DND-41 (cell line): ENCODE measurements at regions not wholly inside any gene's neighbourhood (a gene's known extent, or its start where the extent isn't known, plus 50 kb on each side); places are given as distances from the start of the nearest gene placed in this dataset.

Experiments used
- ATAC-seq: fragments of 200-7000 bp; cut with Tn5 transposase; 3 replicates; pipeline ENCODE4 v1.9.1; 2021; ENCODE audit warnings: low read depth; ENCODE audit not compliant: insufficient read depth
- DNase-seq: peaks from one replicate; pipeline ENCODE4 v3.0.0-alpha.2; 2020
- H2AFZ ChIP-seq: 2 replicates; pipeline ENCODE4 v1.6.0; 2012; ENCODE audit warnings: low read depth, low read length
- H3K27ac ChIP-seq: 2 replicates; pipeline ENCODE4 v1.5.1; 2012; ENCODE audit warnings: low read length, inconsistent platforms
- H3K27me3 ChIP-seq: fragments of 200-600 bp; sonication (generic); 2 replicates; pipeline ENCODE4 v1.6.0; 2012; ENCODE audit warnings: low read length, mild to moderate bottlenecking, inconsistent platforms; ENCODE audit not compliant: insufficient read depth, poor library complexity
- H3K36me3 ChIP-seq: 2 replicates; pipeline ENCODE4 v1.5.1; 2012; ENCODE audit warnings: low read length, inconsistent platforms; ENCODE audit not compliant: insufficient read depth
- H3K4me1 ChIP-seq: 2 replicates; pipeline ENCODE4 v1.5.1; 2012; ENCODE audit warnings: mild to moderate bottlenecking, low read length; ENCODE audit not compliant: insufficient read depth
- H3K4me2 ChIP-seq: 2 replicates; pipeline ENCODE4 v1.6.0; 2012; ENCODE audit warnings: mild to moderate bottlenecking, moderate library complexity, low read length, inconsistent platforms; ENCODE audit not compliant: insufficient read depth
- H3K4me3 ChIP-seq, 2 experiments: fragments of 200-600 bp in 1 of 2; shearing (Covaris generic) in 1 of 2; 2 replicates each; pipeline ENCODE4 v1.5.1; 2012 to 2016; ENCODE audit warnings: inconsistent platforms in 2 of 2, low read length in 2 of 2, mild to moderate bottlenecking in 2 of 2, low read depth in 1 of 2, moderate library complexity in 1 of 2
- H3K79me2 ChIP-seq: 2 replicates; pipeline ENCODE4 v1.6.0; 2012; ENCODE audit warnings: low read length, inconsistent platforms; ENCODE audit not compliant: insufficient read depth
- H3K9ac ChIP-seq: 2 replicates; pipeline ENCODE4 v1.6.0; 2012; ENCODE audit warnings: low read depth, mild to moderate bottlenecking, inconsistent platforms, low read length, moderate library complexity
- H3K9me3 ChIP-seq: 2 replicates; pipeline ENCODE4 v1.5.1; 2012; ENCODE audit warnings: low read length, moderate library complexity, mild to moderate bottlenecking, inconsistent platforms; ENCODE audit not compliant: insufficient read depth, severe bottlenecking
- H4K20me1 ChIP-seq: 2 replicates; pipeline ENCODE4 v1.6.0; 2012; ENCODE audit warnings: low read length; ENCODE audit not compliant: insufficient read depth
- CTCF ChIP-seq: IDR thresholded peaks from 2 replicates; pipeline ENCODE4 v1.5.1; 2012; ENCODE audit warnings: borderline replicate concordance, low read length, moderate library complexity, mild to moderate bottlenecking; ENCODE audit not compliant: poor library complexity, severe bottlenecking; ENCODE audit errors: extremely low read depth
- EZH2 ChIP-seq: IDR thresholded peaks from 3 replicates; pipeline ENCODE4 v1.6.1; 2012; ENCODE audit warnings: borderline replicate concordance, low read depth, mild to moderate bottlenecking, moderate library complexity, low read length, inconsistent platforms; ENCODE audit not compliant: severe bottlenecking

GRCh38 chr12:127785540-127785939, 481.4 kb upstream of the TMEM132C start:
- DNase-seq, result no peak
- no peak overlapping the region for H3K4me2 ChIP-seq
- ATAC-seq, result no peak

GRCh38 chr12:127785986-127786590, 480.9 kb upstream of the TMEM132C start:
- Histone ChIP-seq H3K4me2 (no peak overlapping the region), H3K9ac (no peak overlapping the region), H3K4me1 (no peaks in the 10 kb centered on the region), H3K36me3 (no peaks in the 10 kb centered on the region), H2AFZ (no peak overlapping the region), H3K79me2 (no peaks in the 10 kb centered on the region), H3K27ac (no peak overlapping the region), H3K27me3 (no peaks in the 10 kb centered on the region), H3K9me3 (peaks cover 2% of the 10 kb centered on the region), H4K20me1 (no peaks in the 10 kb centered on the region), H3K4me3 (no peak overlapping the region)
- no peak for TF ChIP-seq CTCF
- no peak for TF ChIP-seq EZH2
- no peak for DNase-seq
- ATAC-seq, result no peak

More at GRCh38 chr12:127785540-127785939, 481.4 kb upstream of the TMEM132C start:
- Histone ChIP-seq H3K4me1 (no peaks in the 10 kb centered on the region), H3K36me3 (no peaks in the 10 kb centered on the region), H3K27ac (no peak overlapping the region), H3K9me3 (peaks cover 2% of the 10 kb centered on the region), H4K20me1 (no peaks in the 10 kb centered on the region), H3K27me3 (no peaks in the 10 kb centered on the region), H2AFZ (no peak overlapping the region), H3K79me2 (no peaks in the 10 kb centered on the region), H3K4me3 (no peak overlapping the region), H3K9ac (no peak overlapping the region)
- TF ChIP-seq EZH2 (no peak), CTCF (no peak)

GRCh38 chr12:127787544-127787943, 479.4 kb upstream of the TMEM132C start:
- H3K9ac ChIP-seq, result no peak overlapping the region
- H3K4me3 ChIP-seq, result no peak overlapping the region
- H3K27me3 ChIP-seq, result no peaks in the 10 kb centered on the region
- H2AFZ ChIP-seq, result no peak overlapping the region
- no peaks in the 10 kb centered on the region for H3K79me2 ChIP-seq
- no peak overlapping the region for H3K27ac ChIP-seq
- peaks cover 2% of the 10 kb centered on the region for H3K9me3 ChIP-seq
- H3K4me2 ChIP-seq, result no peak overlapping the region
- H4K20me1 ChIP-seq, result no peaks in the 10 kb centered on the region
- TF ChIP-seq EZH2, result no peak
- no peak for TF ChIP-seq CTCF
- ATAC-seq, result no peak
- DNase-seq, result no peak
- no peaks in the 10 kb centered on the region for H3K4me1 ChIP-seq
- no peaks in the 10 kb centered on the region for H3K36me3 ChIP-seq

GRCh38 chr12:127790376-127790775, 476.6 kb upstream of the TMEM132C start:
- Histone ChIP-seq H3K4me3 (no peak overlapping the region), H3K27ac (no peak overlapping the region), H4K20me1 (no peaks in the 10 kb centered on the region), H3K4me2 (no peak overlapping the region), H3K9me3 (peaks cover 2% of the 10 kb centered on the region), H3K27me3 (no peaks in the 10 kb centered on the region), H3K36me3 (no peaks in the 10 kb centered on the region), H3K9ac (no peak overlapping the region), H3K4me1 (no peaks in the 10 kb centered on the region), H2AFZ (no peak overlapping the region), H3K79me2 (no peaks in the 10 kb centered on the region)
- no peak for TF ChIP-seq CTCF
- TF ChIP-seq EZH2, result no peak
- ATAC-seq, result no peak
- DNase-seq, result no peak
